HG02588 (cell line): ENCODE measurements at regions not wholly inside any gene's neighbourhood (a gene's known extent, or its start where the extent isn't known, plus 50 kb on each side); places are given as distances from the start of the nearest gene placed in this dataset.

Experiments used
- ATAC-seq: cut with Tn5 transposase; IDR thresholded peaks from one replicate; pipeline ENCODE4 v1.9.1; 2021; ENCODE audit warnings: mild to moderate bottlenecking, moderate library complexity; ENCODE audit not compliant: unreplicated experiment

- no peak for ATAC-seq
These were observed 67.9 kb upstream of the DUSP22 start for GRCh38 chr6:224350-224749.

GRCh38 chr6:225121-225721 is 67.1 kb upstream of the DUSP22 start:
- ATAC-seq: no peak

DNA sequence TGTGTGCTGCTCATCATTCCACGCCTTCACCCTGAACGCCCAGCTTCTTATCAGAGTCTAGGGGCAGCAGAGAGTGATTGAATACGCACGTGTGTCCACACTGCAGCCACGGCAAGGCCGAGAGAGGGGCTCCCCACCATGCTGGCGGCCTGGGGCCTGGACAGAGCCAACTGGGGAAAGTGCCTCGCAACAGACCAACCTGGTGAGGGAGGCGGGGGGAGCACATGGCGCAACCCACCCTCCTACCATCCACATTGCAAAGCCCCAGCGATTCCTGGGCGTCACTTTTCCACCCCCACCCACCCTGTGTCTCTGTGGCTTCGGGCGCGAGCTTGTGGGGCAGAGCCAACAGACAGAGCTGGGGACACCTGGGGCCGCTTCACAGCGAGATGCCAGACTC is 66.4 kb upstream of the DUSP22 start:
- ATAC-seq: no peak

GRCh38 chr6:226516-227073 is 65.7 kb upstream of the DUSP22 start:
- ATAC-seq: no peak

DNA sequence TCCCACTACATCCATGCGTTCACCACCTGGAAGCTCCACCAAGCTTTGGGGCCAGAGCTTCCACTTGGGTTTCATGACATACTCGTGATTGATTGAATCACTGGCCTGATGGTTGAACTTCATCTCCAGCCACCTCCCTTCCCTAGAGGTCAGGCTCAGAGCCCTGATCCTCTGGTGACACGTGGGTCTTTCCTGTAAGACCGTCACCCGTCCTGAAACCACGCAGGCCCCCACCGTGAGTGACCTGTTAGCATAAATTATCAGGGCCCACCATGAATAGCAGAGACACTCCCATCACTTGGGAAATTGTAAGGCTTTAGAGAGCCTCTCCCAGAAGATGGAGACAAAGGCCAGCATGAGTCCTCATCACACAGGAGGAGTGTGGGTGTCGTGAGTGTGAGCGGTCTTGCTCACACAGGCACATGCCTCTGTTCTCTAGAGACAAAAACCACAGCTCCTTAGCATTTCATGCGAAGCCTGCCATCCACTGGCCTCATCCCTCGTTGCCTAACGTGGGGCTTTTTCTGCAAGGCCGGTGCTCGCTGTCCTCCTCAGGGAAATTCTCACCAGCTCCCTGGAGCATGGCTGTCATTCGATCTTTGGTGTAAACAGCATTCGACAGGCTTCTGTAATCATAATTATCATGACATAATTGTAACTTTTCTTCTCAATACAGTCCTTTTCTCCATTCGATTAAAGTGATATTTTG is 65.1 kb upstream of the DUSP22 start:
- ATAC-seq: peak; percentile 37

- ATAC-seq: no peak
These were observed 64.4 kb upstream of the DUSP22 start for GRCh38 chr6:227812-228338.

GRCh38 chr6:228881-229651 is 63.2 kb upstream of the DUSP22 start:
- peak; percentile 29 for ATAC-seq

- ATAC-seq: no peak
These were observed 60.5 kb upstream of the DUSP22 start for GRCh38 chr6:231779-232178.

DNA sequence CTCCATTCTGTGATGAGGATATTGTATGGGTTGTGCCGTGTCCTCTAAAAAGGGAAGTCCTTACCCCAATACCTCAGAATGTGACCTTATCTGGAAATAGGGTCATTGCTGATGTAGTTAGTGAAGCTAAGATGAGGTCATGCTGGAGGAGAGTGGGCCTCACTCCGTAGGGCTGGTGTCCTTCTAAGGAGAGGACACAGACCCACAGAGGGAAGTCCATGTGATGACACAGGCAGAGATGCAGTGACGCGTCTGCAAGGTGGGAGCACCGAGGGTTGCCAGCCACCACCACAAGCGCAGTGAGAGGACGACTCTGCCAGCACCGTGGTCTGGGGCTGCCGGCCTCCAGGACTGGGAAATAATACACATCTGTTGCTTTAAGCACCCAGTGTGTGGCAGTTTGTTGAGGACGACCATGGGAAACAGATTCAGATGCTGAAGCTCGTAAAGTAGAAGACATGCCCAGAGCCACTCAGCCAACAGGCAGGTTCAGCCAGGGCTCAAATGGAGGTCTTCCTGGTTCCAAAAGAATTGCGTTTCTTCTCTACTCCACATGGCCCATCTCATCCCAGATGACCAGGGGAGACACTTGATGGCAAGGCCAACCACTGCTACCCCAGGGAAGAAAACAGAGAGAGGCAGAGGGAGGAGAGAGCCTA is 59.2 kb upstream of the DUSP22 start:
- ATAC-seq: no peak

GRCh38 chr6:234706-235372 is 57.4 kb upstream of the DUSP22 start:
- ATAC-seq: no peak

DNA sequence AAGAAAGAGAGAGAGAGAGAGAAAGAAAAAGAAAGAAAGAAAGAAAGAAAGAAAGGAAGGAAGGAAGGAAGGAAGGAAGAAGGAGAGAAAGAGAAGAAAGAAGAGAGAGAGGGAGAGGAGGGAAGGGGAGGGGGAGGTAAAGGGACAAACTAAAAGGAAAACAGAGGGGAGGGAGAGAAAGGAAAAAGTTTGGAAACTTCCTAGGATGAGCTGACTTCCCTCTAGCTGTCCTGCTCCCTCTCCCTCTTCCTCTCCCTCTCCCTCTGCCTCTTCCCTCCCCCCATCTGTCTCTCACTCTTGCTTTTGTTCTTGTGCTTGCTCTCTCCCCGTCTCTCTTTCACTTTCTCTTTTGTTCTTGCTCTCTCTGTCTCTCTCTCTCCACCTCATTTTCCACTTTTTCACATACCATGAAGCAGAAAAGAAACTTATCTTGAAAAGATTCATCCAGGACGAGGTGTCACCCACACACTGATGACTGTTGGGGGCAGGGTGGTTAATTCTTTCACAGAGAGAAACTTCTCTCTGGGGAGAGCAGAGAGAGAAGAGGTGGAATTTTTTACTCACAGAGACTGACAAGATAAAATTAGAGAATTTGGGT is 56.4 kb upstream of the DUSP22 start:
- peak; percentile 44 for ATAC-seq

GRCh38 chr6:236519-236918 is 55.8 kb upstream of the DUSP22 start:
- no peak for ATAC-seq

- no peak for ATAC-seq
These were observed 52.1 kb upstream of the DUSP22 start for GRCh38 chr6:240151-240550.

- ATAC-seq: no peak
These were observed 50.9 kb upstream of the DUSP22 start for GRCh38 chr6:241336-241865.
